Neural cell (in vitro differentiated cells): ENCODE measurements at regions not wholly inside any gene's neighbourhood (a gene's known extent, or its start where the extent isn't known, plus 50 kb on each side); places are given as distances from the start of the nearest gene placed in this dataset.

Source experiments
- H2AFZ ChIP-seq: fragments of 200-600, 300-800 bp; sonication (generic), shearing (Covaris generic); 2 replicates; pipeline ENCODE4 v1.6.0; 2014; ENCODE audit warnings: low read depth, mild to moderate bottlenecking, antibody characterized with exemption, low read length, moderate library complexity
- H3F3A ChIP-seq: fragments of 200-600 bp; shearing (Covaris generic); 2 replicates; pipeline ENCODE4 v1.6.1; 2016; ENCODE audit warnings: mild to moderate bottlenecking, moderate library complexity, mixed read lengths, antibody characterized with exemption, low read length; ENCODE audit not compliant: insufficient read depth, poor library complexity, severe bottlenecking
- H3K27ac ChIP-seq: fragments of 200-600, 300-800 bp; sonication (generic), shearing (Covaris generic); 2 replicates; pipeline ENCODE4 v1.5.1; 2014; ENCODE audit warnings: mild to moderate bottlenecking, low read length, moderate library complexity
- H3K27me3 ChIP-seq: fragments of 300-800, 200-600 bp; sonication (generic), shearing (Covaris generic); 2 replicates; pipeline ENCODE4 v1.6.0; 2014; ENCODE audit warnings: mild to moderate bottlenecking, low read depth, low read length, moderate library complexity; ENCODE audit not compliant: insufficient read depth
- H3K36me3 ChIP-seq: fragments of 300-800, 200-600 bp; sonication (generic), shearing (Covaris generic); 2 replicates; pipeline ENCODE4 v1.5.1; 2014; ENCODE audit warnings: mild to moderate bottlenecking, antibody characterized with exemption, low read length, moderate library complexity; ENCODE audit not compliant: insufficient read depth
- H3K4me2 ChIP-seq: fragments of 300-800, 200-600 bp; sonication (generic), shearing (Covaris generic); 2 replicates; pipeline ENCODE4 v1.6.0; 2014; ENCODE audit warnings: mild to moderate bottlenecking, low read length
- H3K4me3 ChIP-seq: fragments of 300-800, 200-600 bp; sonication (generic), shearing (Covaris generic); 2 replicates; pipeline ENCODE4 v1.5.1; 2014; ENCODE audit warnings: mild to moderate bottlenecking, low read length, moderate library complexity
- H3K79me2 ChIP-seq: fragments of 200-600 bp; shearing (Covaris generic); replicated peaks from 2 replicates; pipeline ENCODE4 v1.6.0; 2014; ENCODE audit warnings: mild to moderate bottlenecking, low read length, moderate library complexity; ENCODE audit not compliant: insufficient read depth
- H3K9ac ChIP-seq: fragments of 300-800, 200-600 bp; sonication (generic), shearing (Covaris generic); 2 replicates; pipeline ENCODE4 v1.6.1; 2016; ENCODE audit warnings: mild to moderate bottlenecking, low read length, mixed read lengths
- H3K9me2 ChIP-seq: fragments of 200-600 bp; shearing (Covaris generic); 2 replicates; pipeline ENCODE4 v1.6.1; 2016; ENCODE audit warnings: mild to moderate bottlenecking, low read length, mixed read lengths; ENCODE audit not compliant: insufficient read depth
- H3K9me3 ChIP-seq: fragments of 200-600, 300-800 bp; sonication (generic), shearing (Covaris generic); 2 replicates; pipeline ENCODE4 v1.6.1; 2016; ENCODE audit warnings: mild to moderate bottlenecking, mixed run types, low read length, moderate library complexity, mixed read lengths
- H4K20me1 ChIP-seq: fragments of 200-600 bp; shearing (Covaris generic); 2 replicates; pipeline ENCODE4 v1.6.1; 2016; ENCODE audit warnings: mild to moderate bottlenecking, mixed run types; ENCODE audit not compliant: insufficient read depth
- EP300 ChIP-seq: fragments of 450-650 bp; conservative IDR thresholded peaks from 2 replicates; pipeline ENCODE4 v1.6.1; 2014; ENCODE audit warnings: antibody characterized with exemption, mild to moderate bottlenecking, moderate library complexity; ENCODE audit not compliant: poor library complexity, severe bottlenecking
- EZH2 ChIP-seq: fragments of 200-600, 300-800 bp; shearing (Covaris generic), sonication (generic); IDR thresholded peaks from 2 replicates; pipeline ENCODE4 v1.6.1; 2014; ENCODE audit warnings: antibody characterized with exemption, low read length, borderline replicate concordance, mild to moderate bottlenecking; ENCODE audit not compliant: insufficient read depth, poor library complexity, severe bottlenecking
- POLR2AphosphoS5 ChIP-seq: IDR thresholded peaks from 2 replicates; pipeline ENCODE4 v1.6.1; 2012
- RAD21 ChIP-seq: fragments of 450-650 bp; conservative IDR thresholded peaks from 2 replicates; pipeline ENCODE4 v1.6.1; 2014; ENCODE audit warnings: antibody characterized with exemption, mild to moderate bottlenecking, moderate library complexity
- TAF1 ChIP-seq: IDR thresholded peaks from 2 replicates; pipeline ENCODE4 v1.6.1; 2012; ENCODE audit warnings: low read depth
- TF ChIP-seq, protein P1 (sequence below): IDR thresholded peaks from 2 replicates; pipeline ENCODE4 v1.6.1; 2012; ENCODE audit warnings: borderline replicate concordance
- TF ChIP-seq, protein P2 (sequence below): fragments of 450-650 bp; IDR thresholded peaks from 2 replicates; pipeline ENCODE4 v1.5.1; 2014; ENCODE audit warnings: antibody characterized with exemption, mild to moderate bottlenecking, moderate library complexity; ENCODE audit not compliant: poor library complexity, severe bottlenecking

DNA sequence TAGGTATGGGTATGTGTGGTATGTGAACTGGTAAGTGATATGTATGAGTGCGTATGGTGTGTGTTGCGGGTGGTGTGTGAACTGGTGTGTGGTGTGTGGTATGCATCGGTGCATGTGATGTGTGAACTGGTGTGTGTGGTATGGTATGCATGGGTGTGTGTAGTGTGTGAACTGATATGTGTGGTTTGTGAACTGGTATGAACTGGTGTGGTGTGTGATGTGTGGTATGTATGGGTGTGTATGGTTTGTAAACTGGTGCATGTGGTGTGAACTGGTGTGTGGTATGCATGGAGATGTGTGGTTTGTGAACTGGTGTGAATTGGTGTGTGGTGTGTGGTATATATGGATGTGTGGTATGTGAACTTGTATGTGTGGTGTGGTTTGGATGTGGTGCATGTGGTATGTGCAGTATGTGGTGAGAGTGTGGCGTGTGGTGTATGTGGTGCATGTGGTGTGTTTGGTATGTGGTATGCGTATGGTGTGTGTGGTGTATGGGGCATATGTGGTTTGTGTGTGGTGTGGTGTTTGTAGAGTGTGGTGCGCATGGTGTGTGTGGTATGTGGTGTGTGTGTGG is 208.9 kb upstream of the TNP1 start:
- Histone ChIP-seq H3K9me3 (no peaks in the 10 kb centered on the region), H3K4me3 (no peak overlapping the region), H3K27ac (no peak overlapping the region), H4K20me1 (no peaks in the 10 kb centered on the region), H3K36me3 (no peaks in the 10 kb centered on the region), H3K27me3 (no peaks in the 10 kb centered on the region), H3K4me2 (no peak overlapping the region), H3K9me2 (no peaks in the 10 kb centered on the region), H2AFZ (no peak overlapping the region), H3K79me2 (no peaks in the 10 kb centered on the region), H3F3A (no peaks in the 10 kb centered on the region), H3K9ac (no peak overlapping the region)
- TF ChIP-seq TAF1 (no peak), EP300 (no peak)
- TF ChIP-seq, protein P1, sequence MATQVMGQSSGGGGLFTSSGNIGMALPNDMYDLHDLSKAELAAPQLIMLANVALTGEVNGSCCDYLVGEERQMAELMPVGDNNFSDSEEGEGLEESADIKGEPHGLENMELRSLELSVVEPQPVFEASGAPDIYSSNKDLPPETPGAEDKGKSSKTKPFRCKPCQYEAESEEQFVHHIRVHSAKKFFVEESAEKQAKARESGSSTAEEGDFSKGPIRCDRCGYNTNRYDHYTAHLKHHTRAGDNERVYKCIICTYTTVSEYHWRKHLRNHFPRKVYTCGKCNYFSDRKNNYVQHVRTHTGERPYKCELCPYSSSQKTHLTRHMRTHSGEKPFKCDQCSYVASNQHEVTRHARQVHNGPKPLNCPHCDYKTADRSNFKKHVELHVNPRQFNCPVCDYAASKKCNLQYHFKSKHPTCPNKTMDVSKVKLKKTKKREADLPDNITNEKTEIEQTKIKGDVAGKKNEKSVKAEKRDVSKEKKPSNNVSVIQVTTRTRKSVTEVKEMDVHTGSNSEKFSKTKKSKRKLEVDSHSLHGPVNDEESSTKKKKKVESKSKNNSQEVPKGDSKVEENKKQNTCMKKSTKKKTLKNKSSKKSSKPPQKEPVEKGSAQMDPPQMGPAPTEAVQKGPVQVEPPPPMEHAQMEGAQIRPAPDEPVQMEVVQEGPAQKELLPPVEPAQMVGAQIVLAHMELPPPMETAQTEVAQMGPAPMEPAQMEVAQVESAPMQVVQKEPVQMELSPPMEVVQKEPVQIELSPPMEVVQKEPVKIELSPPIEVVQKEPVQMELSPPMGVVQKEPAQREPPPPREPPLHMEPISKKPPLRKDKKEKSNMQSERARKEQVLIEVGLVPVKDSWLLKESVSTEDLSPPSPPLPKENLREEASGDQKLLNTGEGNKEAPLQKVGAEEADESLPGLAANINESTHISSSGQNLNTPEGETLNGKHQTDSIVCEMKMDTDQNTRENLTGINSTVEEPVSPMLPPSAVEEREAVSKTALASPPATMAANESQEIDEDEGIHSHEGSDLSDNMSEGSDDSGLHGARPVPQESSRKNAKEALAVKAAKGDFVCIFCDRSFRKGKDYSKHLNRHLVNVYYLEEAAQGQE = no peak

DNA sequence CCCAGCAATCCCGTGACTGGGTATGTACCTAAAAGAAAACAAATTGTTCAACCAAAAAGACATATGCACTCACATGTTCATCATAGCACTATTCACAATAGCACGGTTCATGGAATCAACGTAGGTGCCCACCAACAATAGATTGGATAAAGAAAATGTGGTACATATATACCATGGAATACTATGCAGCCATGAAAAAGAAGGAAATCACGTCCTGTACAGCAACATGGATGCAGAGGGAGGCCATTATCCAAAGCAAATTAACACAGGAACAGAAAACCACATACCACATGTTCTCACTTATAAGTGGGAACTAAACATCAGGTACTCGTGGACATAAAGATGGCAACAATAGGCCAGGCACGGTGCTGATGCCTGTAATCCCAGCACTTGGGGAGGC is 207.9 kb upstream of the TNP1 start:
- H3K27ac ChIP-seq = no peak overlapping the region
- H3K4me2 ChIP-seq = no peak overlapping the region
- H3K36me3 ChIP-seq = no peaks in the 10 kb centered on the region
- no peaks in the 10 kb centered on the region for H4K20me1 ChIP-seq
- no peaks in the 10 kb centered on the region for H3F3A ChIP-seq
- no peak overlapping the region for H2AFZ ChIP-seq
- no peaks in the 10 kb centered on the region for H3K9me3 ChIP-seq
- no peak overlapping the region for H3K9ac ChIP-seq
- H3K9me2 ChIP-seq = no peaks in the 10 kb centered on the region
- H3K4me3 ChIP-seq = no peak overlapping the region
- H3K27me3 ChIP-seq = no peaks in the 10 kb centered on the region
- TF ChIP-seq RAD21 = no peak
- no peaks in the 10 kb centered on the region for H3K79me2 ChIP-seq

DNA sequence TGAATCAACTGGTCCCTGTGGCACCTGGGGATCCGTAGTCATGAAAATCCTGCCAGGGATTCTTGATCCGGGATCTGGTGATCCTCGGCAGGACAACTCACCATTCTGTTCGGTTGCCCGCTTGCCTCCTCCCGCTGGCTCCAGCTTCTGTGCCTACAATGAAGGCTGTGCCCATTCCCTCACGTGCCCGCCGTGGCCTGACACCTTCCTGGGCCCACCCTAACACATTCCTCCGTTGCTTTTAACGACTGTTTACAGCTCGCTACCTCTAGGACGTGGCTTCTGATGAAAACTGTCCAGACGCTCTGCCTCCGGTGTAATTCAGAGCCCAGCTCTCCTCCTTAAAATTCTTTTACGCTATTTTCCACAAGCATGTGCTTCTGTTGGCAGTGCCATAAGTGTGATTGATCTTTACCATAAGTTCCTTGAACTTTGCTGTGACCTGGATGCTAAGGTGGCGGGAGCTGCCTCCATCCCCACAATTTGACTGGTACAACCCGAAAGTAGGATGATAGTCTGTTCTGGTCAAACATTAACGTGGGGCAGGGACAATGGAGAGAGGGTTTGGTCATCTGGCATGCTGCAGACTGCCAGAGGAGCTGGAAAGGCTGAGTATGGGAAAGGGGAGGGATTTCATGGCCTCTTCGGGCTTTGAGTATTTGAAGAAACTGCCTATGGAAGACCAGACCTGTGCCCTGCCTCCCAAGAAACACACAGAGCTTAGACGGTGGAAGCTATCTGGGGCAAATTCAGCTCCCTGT is 206.8 kb upstream of the TNP1 start:
- H3K4me2 ChIP-seq = no peak overlapping the region
- no peaks in the 10 kb centered on the region for H3F3A ChIP-seq
- H3K27me3 ChIP-seq = no peaks in the 10 kb centered on the region
- H3K4me3 ChIP-seq = no peak overlapping the region
- H3K9me2 ChIP-seq = no peaks in the 10 kb centered on the region
- H3K9ac ChIP-seq = no peak overlapping the region
- H4K20me1 ChIP-seq = no peaks in the 10 kb centered on the region
- H3K79me2 ChIP-seq = no peaks in the 10 kb centered on the region
- H3K36me3 ChIP-seq = no peaks in the 10 kb centered on the region
- TF ChIP-seq POLR2AphosphoS5 (no peak), RAD21 (no peak), EP300 (no peak), TAF1 (no peak), EZH2 (no peak)
- TF ChIP-seq, protein P2, sequence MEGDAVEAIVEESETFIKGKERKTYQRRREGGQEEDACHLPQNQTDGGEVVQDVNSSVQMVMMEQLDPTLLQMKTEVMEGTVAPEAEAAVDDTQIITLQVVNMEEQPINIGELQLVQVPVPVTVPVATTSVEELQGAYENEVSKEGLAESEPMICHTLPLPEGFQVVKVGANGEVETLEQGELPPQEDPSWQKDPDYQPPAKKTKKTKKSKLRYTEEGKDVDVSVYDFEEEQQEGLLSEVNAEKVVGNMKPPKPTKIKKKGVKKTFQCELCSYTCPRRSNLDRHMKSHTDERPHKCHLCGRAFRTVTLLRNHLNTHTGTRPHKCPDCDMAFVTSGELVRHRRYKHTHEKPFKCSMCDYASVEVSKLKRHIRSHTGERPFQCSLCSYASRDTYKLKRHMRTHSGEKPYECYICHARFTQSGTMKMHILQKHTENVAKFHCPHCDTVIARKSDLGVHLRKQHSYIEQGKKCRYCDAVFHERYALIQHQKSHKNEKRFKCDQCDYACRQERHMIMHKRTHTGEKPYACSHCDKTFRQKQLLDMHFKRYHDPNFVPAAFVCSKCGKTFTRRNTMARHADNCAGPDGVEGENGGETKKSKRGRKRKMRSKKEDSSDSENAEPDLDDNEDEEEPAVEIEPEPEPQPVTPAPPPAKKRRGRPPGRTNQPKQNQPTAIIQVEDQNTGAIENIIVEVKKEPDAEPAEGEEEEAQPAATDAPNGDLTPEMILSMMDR = no peak
- H2AFZ ChIP-seq = no peak overlapping the region
- no peak overlapping the region for H3K27ac ChIP-seq
- H3K9me3 ChIP-seq = no peaks in the 10 kb centered on the region
